ENCODE measurements at regions not wholly inside any gene's neighbourhood (a gene's known extent, or its start where the extent isn't known, plus 50 kb on each side); places are given as distances from the start of the nearest gene placed in this dataset.

DNA sequence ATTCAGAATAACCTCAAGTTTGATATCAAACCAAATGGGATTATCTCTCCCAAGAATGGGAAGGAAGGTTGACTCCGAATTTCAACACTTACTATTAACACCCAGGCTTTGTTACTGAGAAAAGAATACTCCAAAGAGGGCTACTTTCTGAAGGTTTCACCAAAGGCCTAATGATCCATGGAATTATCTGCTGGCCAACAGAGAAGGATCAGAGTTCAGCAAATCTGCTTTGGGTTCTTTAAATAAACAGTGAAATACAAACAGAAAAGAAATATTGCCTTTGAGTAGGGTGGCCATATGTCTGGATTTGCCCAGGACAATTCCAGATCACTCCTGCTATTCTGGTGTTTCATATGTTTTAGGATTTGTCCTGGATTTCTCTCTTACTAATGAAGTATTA, 564.5 kb upstream of the PSMD7 start:
- in situ Hi-C loops (cut with MboI; ENCODE audit: low pct_unique_long_range_greater_than_20kb, low sequenced_read_pairs, unreplicated experiment), result no loop called here
- TF ChIP-seq CTCF (IDR thresholded peaks at IDR 0.05; ENCODE audit: extremely low read depth, insufficient read depth, missing control alignments), result no peak
- no peak for DNase-seq (ENCODE audit: low spot score)

GRCh38 chr16:73730481-73731090, 566.0 kb upstream of the PSMD7 start:
- in situ Hi-C loops (cut with MboI; ENCODE audit: low pct_unique_long_range_greater_than_20kb, low sequenced_read_pairs, unreplicated experiment), result no loop called here
- no peak for DNase-seq (ENCODE audit: low spot score)
- TF ChIP-seq CTCF (IDR thresholded peaks at IDR 0.05; ENCODE audit: extremely low read depth, insufficient read depth, missing control alignments), result no peak

DNA sequence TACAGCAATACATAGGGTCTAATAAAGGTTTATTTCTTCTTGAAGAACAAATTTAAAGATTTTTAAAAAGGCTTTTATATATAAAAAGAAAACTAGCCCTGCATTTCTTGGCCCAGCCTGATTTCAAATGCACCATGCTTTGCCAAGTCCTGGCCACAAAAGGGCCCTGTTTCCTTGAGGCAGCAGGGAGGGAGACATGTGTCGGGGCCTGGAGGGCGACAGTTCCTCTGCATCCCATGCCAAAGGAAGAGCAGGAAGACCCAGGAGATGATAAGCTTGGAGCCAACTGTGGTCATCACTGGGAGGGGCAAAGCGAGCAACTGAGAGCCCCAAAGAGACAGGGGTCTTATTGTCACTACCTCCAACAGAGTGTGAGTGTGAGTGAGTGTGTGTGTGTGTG, 571.5 kb upstream of the PSMD7 start:
- no peak for TF ChIP-seq CTCF (IDR thresholded peaks at IDR 0.05; ENCODE audit: extremely low read depth, insufficient read depth, missing control alignments)
- in situ Hi-C loops (cut with MboI; ENCODE audit: low pct_unique_long_range_greater_than_20kb, low sequenced_read_pairs, unreplicated experiment), result no loop called here
- DNase-seq (ENCODE audit: low spot score), result no peak

GRCh38 chr16:73724503-73724902, 572.1 kb upstream of the PSMD7 start:
- in situ Hi-C loops (cut with MboI; ENCODE audit: low pct_unique_long_range_greater_than_20kb, low sequenced_read_pairs, unreplicated experiment), result no loop called here
- TF ChIP-seq CTCF (IDR thresholded peaks at IDR 0.05; ENCODE audit: extremely low read depth, insufficient read depth, missing control alignments), result no peak

GRCh38 chr16:73717266-73717974, 579.2 kb upstream of the PSMD7 start:
- in situ Hi-C loops (cut with MboI; ENCODE audit: low pct_unique_long_range_greater_than_20kb, low sequenced_read_pairs, unreplicated experiment), result no loop called here
- DNase-seq (ENCODE audit: low spot score), result no peak
- no peak for TF ChIP-seq CTCF (IDR thresholded peaks at IDR 0.05; ENCODE audit: extremely low read depth, insufficient read depth, missing control alignments)

More at GRCh38 chr16:73724503-73724902, 572.1 kb upstream of the PSMD7 start:
- DNase-seq (ENCODE audit: low spot score), result no peak

- in situ Hi-C loops (cut with MboI; ENCODE audit: low pct_unique_long_range_greater_than_20kb, low sequenced_read_pairs, unreplicated experiment), result no loop called here
- no peak for DNase-seq (ENCODE audit: low spot score)
- no peak for TF ChIP-seq CTCF (IDR thresholded peaks at IDR 0.05; ENCODE audit: extremely low read depth, insufficient read depth, missing control alignments)
Observed at GRCh38 chr16:73714976-73715375, 581.6 kb upstream of the PSMD7 start.

All from GM13977 (cell line).